H1 (cell line): ENCODE measurements at regions not wholly inside any gene's neighbourhood (a gene's known extent, or its start where the extent isn't known, plus 50 kb on each side); places are given as distances from the start of the nearest gene placed in this dataset.

ENCODE experiments used
- CTCF ChIA-PET: fragments of 300-600 bp; sonication (Branson Sonifier 250); formaldehyde crosslinking; loops from one replicate; lab custom pipeline; 2021; ENCODE audit not compliant: partially characterized antibody; lab: Charles Lee
- POLR2A ChIA-PET: fragments of 300-600 bp; sonication (Branson Sonifier 250); formaldehyde crosslinking; loops from one replicate; lab custom pipeline; 2021; ENCODE audit warnings: inconsistent platforms; ENCODE audit not compliant: partially characterized antibody; lab: Charles Lee
- DNase-seq, 2 experiments: peaks; one replicate each; pipeline versions ENCODE4 v3.0.0 to v3.0.0-alpha.2; 2010 to 2022; ENCODE audit warnings: low spot score in 2 of 2, low read depth in 1 of 2, mixed read lengths in 1 of 2
- FAIRE-seq: peaks from 2 replicates; lab custom pipeline; 2011; peaks lifted over from hg19 to GRCh38; lab: Jason Lieb, UNC
- H2AFZ ChIP-seq: 2 replicates; pipeline ENCODE4 v1.8.1; 2012; ENCODE audit warnings: low read length, inconsistent platforms
- H2AK5ac ChIP-seq: 2 replicates; pipeline ENCODE4 v1.6.1; 2013; ENCODE audit warnings: low read depth, low read length
- H2BK120ac ChIP-seq: replicated peaks from 2 replicates; pipeline ENCODE3; 2013; ENCODE audit warnings: low read depth, low read length, inconsistent platforms
- H2BK12ac ChIP-seq: 2 replicates; pipeline ENCODE4 v1.6.1; 2013; ENCODE audit warnings: low read depth, low read length
- H2BK15ac ChIP-seq: 2 replicates; pipeline ENCODE4 v1.6.1; 2013; ENCODE audit warnings: low read length
- H2BK20ac ChIP-seq: 2 replicates; pipeline ENCODE4 v1.6.1; 2013; ENCODE audit warnings: low read length
- H2BK5ac ChIP-seq: 2 replicates; pipeline ENCODE4 v1.6.1; 2013; ENCODE audit warnings: low read depth, low read length
- H3K14ac ChIP-seq: 2 replicates; pipeline ENCODE4 v1.6.1; 2013; ENCODE audit warnings: inconsistent platforms; ENCODE audit not compliant: insufficient read length
- H3K18ac ChIP-seq: 2 replicates; pipeline ENCODE4 v1.6.1; 2013; ENCODE audit warnings: low read length; ENCODE audit errors: extremely low read depth
- H3K23ac ChIP-seq: 2 replicates; pipeline ENCODE4 v1.6.1; 2013; ENCODE audit warnings: inconsistent platforms; ENCODE audit not compliant: insufficient read length
- H3K23me2 ChIP-seq: 2 replicates; pipeline ENCODE4 v1.6.1; 2013; ENCODE audit warnings: low read depth, low read length
- H3K27ac ChIP-seq: 2 replicates; pipeline ENCODE4 v1.6.1; 2011; ENCODE audit warnings: low read depth, low read length, inconsistent platforms
- H3K27me3 ChIP-seq, 4 experiments: replicated peaks in 1 of 4; 1 replicate in 1 of 4; 2 replicates in 3 of 4; pipeline versions ENCODE4 v1.6.1 to v1.8.1; 2011 to 2013; ENCODE audit warnings: low read length in 3 of 4, mild to moderate bottlenecking in 3 of 4, inconsistent platforms in 2 of 4, mixed read lengths in 2 of 4, moderate library complexity in 1 of 4; ENCODE audit not compliant: control insufficient read depth in 3 of 4, insufficient read depth in 3 of 4; ENCODE audit errors: extremely low read depth in 1 of 4
- H3K36me3 ChIP-seq, 4 experiments: 2 replicates each; pipeline versions ENCODE4 v1.6.1 to v1.8.1; 2011 to 2013; ENCODE audit warnings: mild to moderate bottlenecking in 4 of 4, low read length in 3 of 4, moderate library complexity in 2 of 4, control low read depth in 1 of 4, inconsistent platforms in 1 of 4; ENCODE audit not compliant: insufficient read depth in 4 of 4, control insufficient read depth in 2 of 4
- H3K4ac ChIP-seq: replicated peaks from 2 replicates; pipeline ENCODE3; 2013; ENCODE audit warnings: low read length, low read depth, mixed read lengths, inconsistent platforms; ENCODE audit not compliant: insufficient read length
- H3K4me1 ChIP-seq, 4 experiments: replicated peaks in 1 of 4; 1 replicate in 1 of 4; 2 replicates in 3 of 4; pipeline versions ENCODE4 v1.6.1 to v1.8.1; 2011 to 2013; ENCODE audit warnings: low read length in 3 of 4, inconsistent platforms in 2 of 4, mixed read lengths in 1 of 4; ENCODE audit not compliant: insufficient read depth in 4 of 4, control insufficient read depth in 3 of 4
- H3K4me2 ChIP-seq, 2 experiments: 2 replicates each; pipeline versions ENCODE4 v1.6.1 to v1.8.1; 2011 to 2013; ENCODE audit warnings: low read depth in 2 of 2, low read length in 2 of 2, control low read depth in 1 of 2, inconsistent platforms in 1 of 2, mild to moderate bottlenecking in 1 of 2; ENCODE audit not compliant: insufficient read depth in 1 of 2
- H3K4me3 ChIP-seq, 4 experiments: fragments of 200-600, 300-600 bp in 1 of 4; sonication (generic), shearing (Covaris generic), sonication (Bioruptor Twin) in 1 of 4; 2 replicates each; pipeline versions ENCODE4 v1.5.1 to v1.8.1; 2011 to 2016; ENCODE audit warnings: low read length in 4 of 4, low read depth in 3 of 4, control low read depth in 2 of 4, inconsistent platforms in 2 of 4, mild to moderate bottlenecking in 2 of 4, mixed read lengths in 1 of 4, moderate library complexity in 1 of 4; ENCODE audit not compliant: insufficient read depth in 2 of 4; ENCODE audit errors: extremely low read depth in 1 of 4
- H3K56ac ChIP-seq: replicated peaks from 2 replicates; pipeline ENCODE3; 2013; ENCODE audit warnings: low read depth, mild to moderate bottlenecking, mixed read lengths, low read length, inconsistent platforms; ENCODE audit not compliant: insufficient read length
- H3K79me1 ChIP-seq: 2 replicates; pipeline ENCODE4 v1.6.1; 2013; ENCODE audit warnings: low read depth, low read length, control low read depth
- H3K79me2 ChIP-seq, 2 experiments: 2 replicates each; pipeline versions ENCODE4 v1.6.1 to v1.8.1; 2012 to 2013; ENCODE audit warnings: low read length in 2 of 2, mild to moderate bottlenecking in 2 of 2, inconsistent platforms in 1 of 2; ENCODE audit not compliant: insufficient read depth in 2 of 2, control insufficient read depth in 1 of 2
- H3K9ac ChIP-seq, 4 experiments: replicated peaks in 1 of 4; 1 replicate in 1 of 4; 2 replicates in 3 of 4; pipeline versions ENCODE4 v1.6.1 to v1.8.1; 2011 to 2013; ENCODE audit warnings: low read depth in 3 of 4, low read length in 3 of 4, control low read depth in 2 of 4, mild to moderate bottlenecking in 2 of 4, moderate library complexity in 2 of 4, inconsistent platforms in 1 of 4; ENCODE audit errors: extremely low read depth in 1 of 4
- H3K9me3 ChIP-seq, 2 experiments: 2 replicates each; pipeline versions ENCODE4 v1.6.1 to v1.8.1; 2012 to 2013; ENCODE audit warnings: mild to moderate bottlenecking in 2 of 2, moderate library complexity in 2 of 2, control low read depth in 1 of 2, inconsistent platforms in 1 of 2, low read depth in 1 of 2, low read length in 1 of 2, mixed read lengths in 1 of 2; ENCODE audit not compliant: insufficient read depth in 2 of 2
- H4K20me1 ChIP-seq, 2 experiments: replicated peaks in 1 of 2; 2 replicates each; pipeline versions ENCODE3 to v1.8.1; 2011 to 2013; ENCODE audit warnings: inconsistent platforms in 2 of 2, low read length in 2 of 2, mild to moderate bottlenecking in 1 of 2; ENCODE audit not compliant: insufficient read depth in 2 of 2, control insufficient read depth in 1 of 2
- H4K5ac ChIP-seq: 2 replicates; pipeline ENCODE4 v1.6.1; 2013; ENCODE audit warnings: low read length, low read depth, mixed read lengths, inconsistent platforms; ENCODE audit not compliant: insufficient read length
- H4K8ac ChIP-seq: 2 replicates; pipeline ENCODE4 v1.8.0; 2013; ENCODE audit warnings: mild to moderate bottlenecking, moderate library complexity, low read length, inconsistent platforms; ENCODE audit not compliant: insufficient read depth; ENCODE audit errors: extremely low read depth
- H4K91ac ChIP-seq: replicated peaks from 2 replicates; pipeline ENCODE3; 2013; ENCODE audit warnings: low read length, mixed read lengths, inconsistent platforms; ENCODE audit not compliant: insufficient read length
- CHD2 ChIP-seq: IDR thresholded peaks from 2 replicates; pipeline ENCODE4 v1.6.1; 2012; ENCODE audit warnings: low read length, improper control_type of control experiment
- CREB1 ChIP-seq: IDR thresholded peaks from 2 replicates; pipeline ENCODE4 v1.6.1; 2012; ENCODE audit warnings: inconsistent platforms
- GABPA ChIP-seq: IDR thresholded peaks from 2 replicates; pipeline ENCODE4 v1.6.1; 2011; ENCODE audit warnings: mild to moderate bottlenecking, low read length, moderate library complexity, borderline replicate concordance; ENCODE audit not compliant: insufficient read depth
- JUN ChIP-seq: IDR thresholded peaks from 2 replicates; pipeline ENCODE4 v1.6.1; 2011; ENCODE audit warnings: low read depth, mild to moderate bottlenecking, improper control_type of control experiment, low read length
- KDM5A ChIP-seq: fragments of 200-600 bp; IDR thresholded peaks from 2 replicates; pipeline ENCODE4 v1.7.1; 2012; ENCODE audit warnings: mild to moderate bottlenecking, low read length, inconsistent platforms, mixed read lengths
- SP2 ChIP-seq: IDR thresholded peaks from 2 replicates; pipeline ENCODE4 v1.6.1; 2012; ENCODE audit warnings: mild to moderate bottlenecking, low read length, inconsistent platforms
- TAF1 ChIP-seq: IDR thresholded peaks from 2 replicates; pipeline ENCODE4 v1.6.1; 2011; ENCODE audit warnings: mild to moderate bottlenecking, low read depth, low read length
- ZNF274 ChIP-seq: IDR thresholded peaks from 2 replicates; pipeline ENCODE4 v1.7.0; 2012; ENCODE audit warnings: low read length, borderline replicate concordance; ENCODE audit errors: extremely low read depth
- WGBS, 2 experiments: shearing (Covaris generic) in 1 of 2; methylation state at CpG; one replicate each; pipeline versions ENCODE4 v1.1.6 to v1.1.7; 2013 to 2015; ENCODE audit warnings: low lambda C conversion rate in 2 of 2, mixed read lengths in 2 of 2, inconsistent platforms in 1 of 2, low coverage in 1 of 2, missing lambda C conversion rate in 1 of 2; ENCODE audit not compliant: insufficient replicate concordance in 2 of 2, insufficient coverage in 1 of 2, insufficient read length in 1 of 2; ENCODE audit errors: extremely low coverage in 1 of 2, missing lambda C conversion rate in 1 of 2; 5-methylcytosine and 5-hydroxymethylcytosine counted together

GRCh38 chr13:19020988-19021387, 160.6 kb downstream of the TUBA3C start:
- no peaks in the 10 kb centered on the region for H3K79me2 ChIP-seq
- H4K91ac ChIP-seq: no peak overlapping the region
- H3K4me2 ChIP-seq: no peak overlapping the region
- no peaks in the 10 kb centered on the region for H3K27me3 ChIP-seq
- no peak overlapping the region for H2BK12ac ChIP-seq
- no peak overlapping the region for H3K56ac ChIP-seq
- H3K4ac ChIP-seq: no peak overlapping the region
- no peak overlapping the region for H2AK5ac ChIP-seq
- no peak overlapping the region for H3K27ac ChIP-seq
- H3K18ac ChIP-seq: no peak overlapping the region
- no peak overlapping the region for H4K5ac ChIP-seq
- no peak overlapping the region for H4K8ac ChIP-seq
- CTCF ChIA-PET: no interaction called here
- H2BK20ac ChIP-seq: no peak overlapping the region
- H2BK15ac ChIP-seq: no peak overlapping the region
- H3K4me1 ChIP-seq: no peaks in the 10 kb centered on the region
- H3K9me3 ChIP-seq: peaks cover 49 to 66% of the 10 kb centered on the region in 2 experiments
- FAIRE-seq (no peak), DNase-seq (no peak)
- H3K36me3 ChIP-seq: no peaks in the 10 kb centered on the region
- 68 to 100% methylated on average over 3 to 4 of the region's 4 CpGs for WGBS, 2 experiments
- POLR2A ChIA-PET: no interaction called here
- no peak overlapping the region for H2AFZ ChIP-seq
- no peak overlapping the region for H2BK5ac ChIP-seq
- H4K20me1 ChIP-seq: no peaks in the 10 kb centered on the region
- H3K23ac ChIP-seq: no peak overlapping the region
- no peak overlapping the region for H3K4me3 ChIP-seq
- H3K14ac ChIP-seq: no peak overlapping the region
- TF ChIP-seq TAF1 (no peak), CREB1 (no peak), CHD2 (no peak), KDM5A (no peak), ZNF274 (no peak), GABPA (no peak), JUN (no peak), SP2 (no peak)
- no peak overlapping the region for H2BK120ac ChIP-seq
- H3K23me2 ChIP-seq: no peaks in the 10 kb centered on the region
- no peaks in the 10 kb centered on the region for H3K79me1 ChIP-seq
- H3K9ac ChIP-seq: no peak overlapping the region
